ENCODE measurements at regions not wholly inside any gene's neighbourhood (a gene's known extent, or its start where the extent isn't known, plus 50 kb on each side); places are given as distances from the start of the nearest gene placed in this dataset.
"Not testable (repeated sequence)": the region's sequence is repeated elsewhere in the genome, so short reads cannot be mapped to it uniquely, and the experiment has no call there.

GRCh38 chr18:61643884-61644647, 248.7 kb downstream of the RNF152 start:
- DNase-seq (ENCODE audit: low spot score) = no peak
- intact Hi-C loops (cut with DNase I) = no loop called here
- ATAC-seq = no peak

- DNase-seq (ENCODE audit: low spot score) (no peak), ATAC-seq (no peak)
- intact Hi-C loops (cut with DNase I) = no loop called here
Observed at GRCh38 chr18:61639886-61640285, 252.9 kb downstream of the RNF152 start.

GRCh38 chr18:61637905-61638595, 254.8 kb downstream of the RNF152 start:
- intact Hi-C loops (cut with DNase I) = no loop called here
- DNase-seq (ENCODE audit: low spot score) = no peak
- no peak for ATAC-seq

- no peak for ATAC-seq
Observed at GRCh38 chr18:61637319-61637718, 255.5 kb downstream of the RNF152 start.

GRCh38 chr18:61635901-61636528, 256.8 kb downstream of the RNF152 start:
- no peak for DNase-seq (ENCODE audit: low spot score)
- ATAC-seq = peak; percentile 77

More at GRCh38 chr18:61637319-61637718, 255.5 kb downstream of the RNF152 start:
- intact Hi-C loops (cut with DNase I) = no loop called here
- DNase-seq (ENCODE audit: low spot score) = no peak

GRCh38 chr18:61628085-61628484, 264.7 kb downstream of the RNF152 start:
- ATAC-seq (no peak), DNase-seq (ENCODE audit: low spot score) (no peak)
- intact Hi-C loops (cut with DNase I) = no loop called here

More at GRCh38 chr18:61635901-61636528, 256.8 kb downstream of the RNF152 start:
- intact Hi-C loops (cut with DNase I) = no loop called here

- DNase-seq (ENCODE audit: low spot score); ATAC-seq: not testable (repeated sequence)
- intact Hi-C loops (cut with DNase I) = loop anchor here (5.0 kb wide), 1 partner anchor 1337 kb away; no protein-coding TSS in a partner anchor
Observed at GRCh38 chr18:61624631-61625030, 268.2 kb downstream of the RNF152 start.

GRCh38 chr18:61619783-61620182, 273.0 kb downstream of the RNF152 start:
- DNase-seq (ENCODE audit: low spot score) = no peak
- ATAC-seq = no peak
- intact Hi-C loops (cut with DNase I) = loop anchor here (5.0 kb wide), 1 partner anchor 1332 kb away; no protein-coding TSS in a partner anchor

- DNase-seq (ENCODE audit: low spot score) (no peak), ATAC-seq (no peak)
- intact Hi-C loops (cut with DNase I) = no loop called here
Observed at GRCh38 chr18:61618816-61619215, 274.0 kb downstream of the RNF152 start.

- ATAC-seq = no peak
- no peak for DNase-seq (ENCODE audit: low spot score)
- intact Hi-C loops (cut with DNase I) = no loop called here
Observed at GRCh38 chr18:61616111-61616610, 276.6 kb downstream of the RNF152 start.

GRCh38 chr18:61612517-61612916, 279.3 kb downstream of the CDH20 start:
- ATAC-seq = no peak
- intact Hi-C loops (cut with DNase I) = no loop called here
- no peak for DNase-seq (ENCODE audit: low spot score)

GRCh38 chr18:61609131-61609530, 275.9 kb downstream of the CDH20 start:
- no peak for ATAC-seq
- intact Hi-C loops (cut with DNase I) = no loop called here
- no peak for DNase-seq (ENCODE audit: low spot score)

GRCh38 chr18:61608316-61608715, 275.1 kb downstream of the CDH20 start:
- no peak for DNase-seq (ENCODE audit: low spot score)
- no peak for ATAC-seq
- intact Hi-C loops (cut with DNase I) = no loop called here

- ATAC-seq = no peak
- intact Hi-C loops (cut with DNase I) = no loop called here
- no peak for DNase-seq (ENCODE audit: low spot score)
Observed at GRCh38 chr18:61607867-61608266, 274.6 kb downstream of the CDH20 start.

- DNase-seq (ENCODE audit: low spot score) (peak; percentile 69), ATAC-seq (peak; percentile 91)
- intact Hi-C loops (cut with DNase I) = no loop called here
Observed at GRCh38 chr18:61606759-61607158, 273.5 kb downstream of the CDH20 start.

- intact Hi-C loops (cut with DNase I) = no loop called here
- DNase-seq (ENCODE audit: low spot score) (no peak), ATAC-seq (peak; percentile 76)
Observed at GRCh38 chr18:61606068-61606660, 272.9 kb downstream of the CDH20 start.

GRCh38 chr18:61605376-61606067, 272.3 kb downstream of the CDH20 start:
- intact Hi-C loops (cut with DNase I) = no loop called here
- ATAC-seq (no peak), DNase-seq (ENCODE audit: low spot score) (no peak)
